CD14-positive monocyte (primary cell): ENCODE measurements at regions not wholly inside any gene's neighbourhood (a gene's known extent, or its start where the extent isn't known, plus 50 kb on each side); places are given as distances from the start of the nearest gene placed in this dataset.

Source experiments
- DNase-seq, 3 donors: peaks; one replicate each; pipeline ENCODE4 v3.0.0-alpha.2; 2011 to 2022
- H2AFZ ChIP-seq: 2 replicates; pipeline ENCODE4 v1.6.0; 2012; ENCODE audit warnings: mild to moderate bottlenecking, low read depth, low read length, inconsistent platforms; ENCODE audit not compliant: insufficient read depth, poor library complexity, severe bottlenecking
- H3K27ac ChIP-seq, 2 donors: 1 replicate in 1 of 2; 2 replicates in 1 of 2; pipeline ENCODE4 v1.5.1; 2012 to 2013; ENCODE audit warnings: low read length in 2 of 2, control low read depth in 1 of 2, inconsistent platforms in 1 of 2, low read depth in 1 of 2, mild to moderate bottlenecking in 1 of 2
- H3K27me3 ChIP-seq, 2 donors: one replicate each; pipeline versions ENCODE4 v1.6.0 to v1.6.1; 2011 to 2013; ENCODE audit warnings: low read length in 2 of 2; ENCODE audit not compliant: control insufficient read depth in 2 of 2, insufficient read depth in 2 of 2
- H3K36me3 ChIP-seq, 2 donors: replicated peaks in 1 of 2; 1 replicate in 1 of 2; 2 replicates in 1 of 2; pipeline versions ENCODE4 v1.5.1 to v1.6.1; 2012 to 2013; ENCODE audit warnings: low read length in 2 of 2, control low read depth in 1 of 2, inconsistent platforms in 1 of 2, mild to moderate bottlenecking in 1 of 2; ENCODE audit not compliant: insufficient read depth in 2 of 2, control insufficient read depth in 1 of 2
- H3K4me1 ChIP-seq, 2 donors: 1 replicate in 1 of 2; 2 replicates in 1 of 2; pipeline versions ENCODE4 v1.5.1 to v1.6.1; 2012 to 2013; ENCODE audit warnings: low read length in 2 of 2, control low read depth in 1 of 2, inconsistent platforms in 1 of 2, mild to moderate bottlenecking in 1 of 2, moderate library complexity in 1 of 2; ENCODE audit not compliant: insufficient read depth in 2 of 2, control insufficient read depth in 1 of 2
- H3K4me2 ChIP-seq: replicated peaks from 2 replicates; pipeline ENCODE3; 2012; ENCODE audit warnings: low read length, moderate library complexity, mild to moderate bottlenecking; ENCODE audit not compliant: poor library complexity, severe bottlenecking; ENCODE audit errors: extremely low read depth
- H3K4me3 ChIP-seq, 3 experiments: fragments of 200-600 bp in 1 of 3; sonication (generic) in 1 of 3; replicated peaks in 1 of 3; 1 replicate in 2 of 3; 2 replicates in 1 of 3; pipeline ENCODE4 v1.5.1; 2011 to 2013; ENCODE audit warnings: low read length in 3 of 3, mild to moderate bottlenecking in 3 of 3, control low read depth in 2 of 3, low read depth in 2 of 3, inconsistent platforms in 1 of 3, moderate library complexity in 1 of 3
- H3K79me2 ChIP-seq: 2 replicates; pipeline ENCODE4 v1.6.0; 2012; ENCODE audit warnings: mild to moderate bottlenecking, control low read depth, inconsistent platforms, low read length, moderate library complexity; ENCODE audit not compliant: insufficient read depth
- H3K9ac ChIP-seq: 2 replicates; pipeline ENCODE4 v1.6.0; 2017; ENCODE audit warnings: low read length, mild to moderate bottlenecking; ENCODE audit not compliant: insufficient read depth, poor library complexity, severe bottlenecking
- H3K9me3 ChIP-seq, 2 donors: replicated peaks in 1 of 2; 1 replicate in 1 of 2; 2 replicates in 1 of 2; pipeline versions ENCODE4 v1.5.1 to v1.6.1; 2012 to 2013; ENCODE audit warnings: low read length in 2 of 2, control low read depth in 1 of 2; ENCODE audit not compliant: control insufficient read depth in 1 of 2, insufficient read depth in 1 of 2
- H4K20me1 ChIP-seq: 2 replicates; pipeline ENCODE4 v1.6.0; 2012; ENCODE audit warnings: mild to moderate bottlenecking, low read length, control low read depth, moderate library complexity; ENCODE audit not compliant: insufficient read depth
- H3K27ac Mint-ChIP-seq, 7 donors: one replicate each; pipeline ENCODE4 v1.8.0; 2020; ENCODE audit warnings: mild to moderate bottlenecking in 7 of 7, mixed read lengths in 7 of 7, moderate library complexity in 6 of 7, inconsistent platforms in 2 of 7
- H3K27me3 Mint-ChIP-seq, 3 donors: one replicate each; pipeline ENCODE4 v1.8.0; 2021 to 2022; ENCODE audit warnings: low read depth in 3 of 3, mild to moderate bottlenecking in 3 of 3, mixed read lengths in 3 of 3, moderate library complexity in 3 of 3, inconsistent platforms in 1 of 3
- H3K36me3 Mint-ChIP-seq, 2 donors: one replicate each; pipeline ENCODE4 v1.8.0; 2020; ENCODE audit warnings: mixed read lengths in 2 of 2, inconsistent platforms in 1 of 2, mild to moderate bottlenecking in 1 of 2
- H3K4me1 Mint-ChIP-seq: one replicate; pipeline ENCODE4 v1.8.0; 2020; ENCODE audit warnings: mild to moderate bottlenecking, mixed read lengths
- H3K4me3 Mint-ChIP-seq, 2 donors: one replicate each; pipeline ENCODE4 v1.8.0; 2020; ENCODE audit warnings: mild to moderate bottlenecking in 2 of 2, mixed read lengths in 2 of 2, moderate library complexity in 1 of 2
- H3K9me3 Mint-ChIP-seq, 7 donors: one replicate each; pipeline ENCODE4 v1.8.0; 2020 to 2022; ENCODE audit warnings: mixed read lengths in 7 of 7, mild to moderate bottlenecking in 6 of 7, moderate library complexity in 6 of 7, inconsistent platforms in 2 of 7
- WGBS: methylation state at CpG from one replicate; pipeline ENCODE4 v1.1.5; 2013; ENCODE audit warnings: missing lambda C conversion rate; ENCODE audit not compliant: insufficient coverage; 5-methylcytosine and 5-hydroxymethylcytosine counted together
- intact Hi-C, 2 donors: fragments of 100-400 bp; cut with micrococcal nuclease; formaldehyde crosslinking; loops; one replicate each; pipeline versions ENCODE4 v1.15.0 to v1.15.1; 2023
- TF ChIP-seq, protein P1 (sequence below): fragments of 200-600 bp; IDR thresholded peaks from one replicate; pipeline ENCODE4 v1.8.0; 2022; ENCODE audit warnings: antibody characterized with exemption, mild to moderate bottlenecking

DNA sequence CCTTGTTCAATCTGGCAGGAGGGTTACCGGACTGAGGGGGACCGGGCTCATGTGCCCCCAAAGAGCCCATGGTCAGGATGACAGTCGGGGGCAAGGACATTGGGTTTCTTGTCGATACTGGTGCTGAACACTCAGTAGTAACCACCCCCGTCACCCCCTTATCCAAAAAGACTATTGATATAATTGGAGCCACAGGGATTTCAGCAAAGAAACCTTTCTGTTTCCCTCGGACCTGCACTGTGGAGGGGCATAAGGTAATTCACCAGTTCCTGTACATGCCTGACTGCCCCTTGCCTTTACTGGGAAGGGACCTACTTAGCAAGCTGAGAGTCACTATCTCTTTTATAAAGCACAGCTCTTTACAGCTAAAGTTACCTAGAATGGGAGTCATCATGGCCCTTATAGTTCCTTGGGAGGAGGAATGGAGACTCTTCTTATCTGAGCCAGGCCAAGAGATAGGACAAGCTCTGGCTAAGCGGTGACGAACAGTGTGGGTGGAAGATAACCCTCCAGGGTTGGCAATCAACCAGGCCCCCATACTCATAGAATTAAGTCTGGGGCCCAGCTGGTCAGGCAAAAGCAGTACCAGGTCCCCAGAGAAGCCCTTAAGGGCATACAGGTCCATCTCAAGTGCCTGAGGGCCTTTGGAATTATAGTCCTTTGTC is 603.7 kb downstream of the UQCRFS1 start:
- H3K36me3 ChIP-seq, result no peaks in the 10 kb centered on the region
- no peak overlapping the region for H3K27ac Mint-ChIP-seq
- no peak overlapping the region for H3K4me2 ChIP-seq
- no peak for DNase-seq
- H3K9me3 ChIP-seq, result peaks cover 55 to 77% of the 10 kb centered on the region in 2 donors
- no peak overlapping the region for H3K9ac ChIP-seq
- WGBS, result 100% methylated on average over 2 of the region's 8 CpGs
- H3K36me3 Mint-ChIP-seq, result no peaks in the 10 kb centered on the region
- no peak overlapping the region for H3K4me3 Mint-ChIP-seq
- intact Hi-C loops, result no loop called here
- no peak overlapping the region for H2AFZ ChIP-seq
- no peak overlapping the region for H3K27ac ChIP-seq
- no peaks in the 10 kb centered on the region for H3K4me1 Mint-ChIP-seq
- no peaks in the 10 kb centered on the region for H3K4me1 ChIP-seq
- H3K9me3 Mint-ChIP-seq, result peaks cover 28 to 75% (median 68%) of the 10 kb centered on the region in 7 donors
- H3K27me3 Mint-ChIP-seq, result peaks cover 0 to 2% (median 0%) of the 10 kb centered on the region in 3 donors
- no peaks in the 10 kb centered on the region for H3K79me2 ChIP-seq
- H3K4me3 ChIP-seq, result no peak overlapping the region
- TF ChIP-seq, protein P1, sequence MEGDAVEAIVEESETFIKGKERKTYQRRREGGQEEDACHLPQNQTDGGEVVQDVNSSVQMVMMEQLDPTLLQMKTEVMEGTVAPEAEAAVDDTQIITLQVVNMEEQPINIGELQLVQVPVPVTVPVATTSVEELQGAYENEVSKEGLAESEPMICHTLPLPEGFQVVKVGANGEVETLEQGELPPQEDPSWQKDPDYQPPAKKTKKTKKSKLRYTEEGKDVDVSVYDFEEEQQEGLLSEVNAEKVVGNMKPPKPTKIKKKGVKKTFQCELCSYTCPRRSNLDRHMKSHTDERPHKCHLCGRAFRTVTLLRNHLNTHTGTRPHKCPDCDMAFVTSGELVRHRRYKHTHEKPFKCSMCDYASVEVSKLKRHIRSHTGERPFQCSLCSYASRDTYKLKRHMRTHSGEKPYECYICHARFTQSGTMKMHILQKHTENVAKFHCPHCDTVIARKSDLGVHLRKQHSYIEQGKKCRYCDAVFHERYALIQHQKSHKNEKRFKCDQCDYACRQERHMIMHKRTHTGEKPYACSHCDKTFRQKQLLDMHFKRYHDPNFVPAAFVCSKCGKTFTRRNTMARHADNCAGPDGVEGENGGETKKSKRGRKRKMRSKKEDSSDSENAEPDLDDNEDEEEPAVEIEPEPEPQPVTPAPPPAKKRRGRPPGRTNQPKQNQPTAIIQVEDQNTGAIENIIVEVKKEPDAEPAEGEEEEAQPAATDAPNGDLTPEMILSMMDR, result no peak
- H3K27me3 ChIP-seq, result no peaks in the 10 kb centered on the region
- no peaks in the 10 kb centered on the region for H4K20me1 ChIP-seq

DNA sequence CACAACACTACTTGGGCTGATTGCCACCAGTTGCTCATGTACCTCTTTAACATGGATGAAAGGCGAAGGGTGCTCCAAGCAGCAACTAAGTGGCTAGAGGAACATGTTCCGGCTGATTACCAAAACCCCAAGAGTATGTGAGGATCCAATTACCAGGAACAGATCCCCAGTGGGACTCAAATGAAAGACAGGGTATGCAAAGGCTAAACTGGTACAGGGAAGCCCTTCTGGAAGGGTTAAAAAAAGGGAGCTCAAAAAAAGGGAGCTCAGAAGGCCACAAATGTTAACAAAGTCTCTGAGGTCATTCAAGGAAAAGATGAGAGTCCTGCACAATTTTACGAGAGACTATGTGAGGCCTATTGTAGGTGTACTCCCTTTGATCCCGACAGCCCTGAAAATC is 604.7 kb downstream of the UQCRFS1 start:
- Histone ChIP-seq H3K79me2 (no peaks in the 10 kb centered on the region), H3K27ac (no peak overlapping the region), H2AFZ (no peak overlapping the region), H3K4me3 (no peak overlapping the region), H3K4me1 (no peaks in the 10 kb centered on the region), H3K36me3 (no peaks in the 10 kb centered on the region), H3K4me2 (no peak overlapping the region), H3K27me3 (no peaks in the 10 kb centered on the region), H3K9ac (no peak overlapping the region), H4K20me1 (no peaks in the 10 kb centered on the region), H3K9me3 (peaks cover 46 to 70% of the 10 kb centered on the region in 2 donors)
- H3K4me3 Mint-ChIP-seq, result no peak overlapping the region
- TF ChIP-seq, protein P1, result no peak
- H3K27ac Mint-ChIP-seq, result peak overlapping the region in 1 of 7 donors; percentile 9
- H3K9me3 Mint-ChIP-seq, result peaks cover 28 to 68% (median 60%) of the 10 kb centered on the region in 7 donors
- intact Hi-C loops, result no loop called here
- WGBS, result 100% methylated on average over 3 of the region's 4 CpGs
- no peaks in the 10 kb centered on the region for H3K27me3 Mint-ChIP-seq
- no peaks in the 10 kb centered on the region for H3K36me3 Mint-ChIP-seq
- DNase-seq, result no peak
- H3K4me1 Mint-ChIP-seq, result no peaks in the 10 kb centered on the region
